Uterus (tissue), 2 donors: ENCODE measurements at regions not wholly inside any gene's neighbourhood (a gene's known extent, or its start where the extent isn't known, plus 50 kb on each side); places are given as distances from the start of the nearest gene placed in this dataset.

Experiments used
- POLR2A ChIP-seq, 2 donors: fragments of 450-650 bp; IDR thresholded peaks; one replicate each; pipeline ENCODE4 v1.6.1; 2016; ENCODE audit warnings: antibody characterized with exemption in 2 of 2, mild to moderate bottlenecking in 1 of 2, moderate library complexity in 1 of 2
- TF ChIP-seq, protein P1 (sequence below), 4 experiments: fragments of 200-600 bp in 2 of 4; fragments of 450-650 bp in 2 of 4; sonication (generic) in 2 of 4; IDR thresholded peaks; one replicate each; pipeline ENCODE4 v1.5.1; 2016 to 2019; ENCODE audit warnings: antibody characterized with exemption in 4 of 4, mild to moderate bottlenecking in 2 of 4, moderate library complexity in 1 of 4

- TF ChIP-seq, protein P1, sequence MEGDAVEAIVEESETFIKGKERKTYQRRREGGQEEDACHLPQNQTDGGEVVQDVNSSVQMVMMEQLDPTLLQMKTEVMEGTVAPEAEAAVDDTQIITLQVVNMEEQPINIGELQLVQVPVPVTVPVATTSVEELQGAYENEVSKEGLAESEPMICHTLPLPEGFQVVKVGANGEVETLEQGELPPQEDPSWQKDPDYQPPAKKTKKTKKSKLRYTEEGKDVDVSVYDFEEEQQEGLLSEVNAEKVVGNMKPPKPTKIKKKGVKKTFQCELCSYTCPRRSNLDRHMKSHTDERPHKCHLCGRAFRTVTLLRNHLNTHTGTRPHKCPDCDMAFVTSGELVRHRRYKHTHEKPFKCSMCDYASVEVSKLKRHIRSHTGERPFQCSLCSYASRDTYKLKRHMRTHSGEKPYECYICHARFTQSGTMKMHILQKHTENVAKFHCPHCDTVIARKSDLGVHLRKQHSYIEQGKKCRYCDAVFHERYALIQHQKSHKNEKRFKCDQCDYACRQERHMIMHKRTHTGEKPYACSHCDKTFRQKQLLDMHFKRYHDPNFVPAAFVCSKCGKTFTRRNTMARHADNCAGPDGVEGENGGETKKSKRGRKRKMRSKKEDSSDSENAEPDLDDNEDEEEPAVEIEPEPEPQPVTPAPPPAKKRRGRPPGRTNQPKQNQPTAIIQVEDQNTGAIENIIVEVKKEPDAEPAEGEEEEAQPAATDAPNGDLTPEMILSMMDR (IDR thresholded peaks at IDR 0.05): no peak
- no peak for TF ChIP-seq POLR2A (IDR thresholded peaks at IDR 0.05)
These were observed 711.8 kb upstream of the WWC1 start for GRCh38 chr5:167579693-167580055.
